DMS153 treated with DMSO at 0.1 percent for 48 hours (cell line): ENCODE measurements at regions not wholly inside any gene's neighbourhood (a gene's known extent, or its start where the extent isn't known, plus 50 kb on each side); places are given as distances from the start of the nearest gene placed in this dataset.
"Not testable (repeated sequence)": the region's sequence is repeated elsewhere in the genome, so short reads cannot be mapped to it uniquely, and the experiment has no call there.

Source experiments
- DNase-seq: peaks from one replicate; lab custom pipeline; 2025; ENCODE audit not compliant: unreplicated experiment; lab: John Stamatoyannopoulos, UW

DNA sequence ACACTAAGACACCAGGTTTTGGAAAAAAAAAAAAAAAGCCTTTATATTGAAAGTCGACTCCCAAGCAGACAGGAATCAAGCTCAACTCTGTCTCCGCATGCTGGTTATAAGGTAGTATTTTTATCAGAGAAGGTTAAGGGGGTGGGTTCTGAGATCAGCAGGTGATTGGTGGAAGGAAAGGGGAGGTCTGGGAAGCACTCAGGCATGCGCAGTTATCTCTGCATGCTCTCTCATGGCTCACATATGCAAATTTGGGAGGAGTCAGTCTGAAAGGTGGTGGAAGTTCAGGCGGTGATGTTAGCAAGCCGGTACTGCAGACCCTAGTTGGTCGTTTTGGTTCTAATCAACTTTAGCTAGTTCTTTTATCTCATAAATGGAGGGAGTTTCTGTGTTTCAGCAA lies 357.6 kb upstream of the C16orf82 start:
- no peak for DNase-seq

DNA sequence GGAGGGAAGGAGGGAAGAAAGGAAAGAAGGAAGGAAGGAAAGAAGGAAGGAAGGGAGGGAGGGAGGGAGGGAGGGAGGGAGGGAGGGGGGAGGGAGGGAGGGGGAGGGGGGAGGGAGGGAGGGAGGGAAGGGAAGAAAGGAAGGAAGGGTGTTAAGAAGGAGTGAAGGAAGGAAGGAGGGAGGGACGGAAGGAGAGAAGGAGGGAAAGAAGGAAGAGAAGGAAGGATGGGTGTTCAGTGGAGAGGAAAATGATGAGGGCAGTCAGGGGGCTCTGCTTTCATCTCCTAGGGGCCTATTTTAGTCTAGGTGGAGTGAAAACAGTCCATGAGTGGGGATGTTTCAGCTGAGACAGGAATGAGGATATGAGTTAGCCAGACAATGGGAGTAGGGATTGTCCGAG lies 357.0 kb upstream of the C16orf82 start:
- DNase-seq: no peak

GRCh38 chr16:26710450-26710849 lies 356.3 kb upstream of the C16orf82 start:
- DNase-seq: no peak

DNA sequence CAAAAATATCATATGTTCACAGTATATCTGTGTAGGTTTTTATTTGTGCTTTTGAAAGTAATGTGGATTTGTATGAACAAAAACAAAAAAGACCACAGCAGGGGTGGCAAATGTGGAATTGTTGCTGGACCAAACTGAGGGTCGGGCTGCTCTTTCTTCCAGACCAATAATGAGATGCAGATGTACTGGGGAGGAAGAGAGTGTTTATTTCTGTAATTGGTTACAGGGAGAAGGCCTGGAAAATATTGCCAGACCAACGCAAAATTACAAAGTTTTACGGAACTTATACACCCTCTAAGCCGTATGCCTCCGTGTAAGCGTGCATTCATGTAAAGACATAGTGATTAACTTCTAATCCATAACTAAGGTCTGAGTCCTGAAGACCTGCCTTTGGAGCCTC lies 353.9 kb upstream of the C16orf82 start:
- DNase-seq: no peak

DNA sequence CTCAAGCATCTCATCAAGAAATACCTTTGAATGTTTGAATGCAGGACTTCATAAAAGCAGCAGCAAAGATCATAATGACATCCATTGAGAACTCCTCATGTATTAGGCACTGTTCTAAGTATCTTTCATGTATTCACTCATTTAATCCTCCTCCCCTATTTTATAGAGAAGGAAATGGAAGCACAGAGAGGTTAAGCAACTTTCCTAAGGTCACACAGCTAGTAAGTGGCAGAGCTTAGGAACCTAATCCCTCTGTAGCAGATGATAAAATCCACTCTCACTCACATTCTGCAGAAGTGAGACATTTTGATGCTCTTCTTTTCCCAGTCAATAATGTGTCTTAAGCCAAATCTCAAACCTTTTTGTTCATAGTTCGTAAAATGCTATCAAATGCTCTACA lies 350.8 kb upstream of the C16orf82 start:
- no peak for DNase-seq

DNA sequence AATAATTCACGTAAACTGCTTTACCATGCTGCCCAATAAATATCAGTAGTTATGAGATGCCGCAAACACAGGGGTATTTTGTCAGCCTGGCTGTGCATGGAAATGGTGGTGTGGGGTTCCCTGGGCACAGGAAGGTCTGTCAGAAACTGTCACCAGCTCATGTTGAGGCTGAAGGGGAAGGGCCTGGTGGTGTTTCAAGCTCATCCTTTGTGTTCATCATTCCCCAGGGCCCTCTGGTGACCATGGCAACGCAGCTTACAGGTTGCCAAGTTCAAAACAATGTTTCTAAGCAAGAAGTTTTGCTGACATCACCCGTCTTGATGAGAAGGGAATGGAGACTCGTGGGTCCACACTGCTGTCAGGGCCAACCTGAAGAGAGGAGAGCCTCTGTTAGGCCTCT lies 348.9 kb upstream of the C16orf82 start:
- no peak for DNase-seq

DNA sequence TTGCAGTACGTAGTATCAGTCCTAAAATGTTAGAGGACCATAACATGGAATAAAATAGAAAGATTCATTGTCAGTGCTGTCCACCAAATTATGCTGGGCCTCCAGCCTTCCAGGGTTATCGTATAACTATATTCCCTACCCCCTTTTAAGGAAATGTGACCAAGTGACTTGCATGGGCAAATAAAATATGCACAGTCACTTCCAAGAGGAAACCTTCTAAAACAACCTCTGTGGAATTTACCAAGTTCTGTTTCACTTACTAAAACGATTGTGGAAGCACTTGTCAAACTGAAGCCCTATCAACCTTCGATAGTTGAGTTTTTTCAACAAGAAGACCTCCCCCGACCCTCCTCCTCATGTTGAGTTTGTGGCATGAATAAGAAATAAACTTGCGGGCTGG lies 345.4 kb upstream of the C16orf82 start:
- DNase-seq: no peak

GRCh38 chr16:26721957-26722356 lies 344.8 kb upstream of the C16orf82 start:
- DNase-seq: not testable (repeated sequence)

GRCh38 chr16:26724189-26724588 lies 342.5 kb upstream of the C16orf82 start:
- no peak for DNase-seq

DNA sequence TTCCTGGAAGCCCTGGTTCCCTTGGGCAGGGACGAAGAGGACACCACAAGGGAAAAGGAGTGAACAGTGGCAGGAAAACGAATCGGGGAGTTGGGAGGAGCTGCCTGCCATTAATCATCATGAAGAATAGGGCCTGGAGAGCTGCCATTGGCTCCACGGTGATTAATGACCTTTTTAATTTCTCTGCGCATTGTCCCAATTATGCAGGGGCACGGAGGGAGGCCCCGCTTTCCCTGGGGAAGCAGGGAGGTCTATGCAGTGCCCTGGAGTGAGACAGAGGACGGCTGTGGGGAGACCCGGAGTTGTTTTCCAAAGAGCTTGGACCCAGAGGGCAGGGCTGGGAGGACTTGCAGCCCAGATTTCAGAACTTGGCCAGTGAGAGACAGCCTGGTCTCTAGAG lies 338.9 kb upstream of the C16orf82 start:
- no peak for DNase-seq

- no peak for DNase-seq
Observed at GRCh38 chr16:26729951-26730541, 336.7 kb upstream of the C16orf82 start.

DNA sequence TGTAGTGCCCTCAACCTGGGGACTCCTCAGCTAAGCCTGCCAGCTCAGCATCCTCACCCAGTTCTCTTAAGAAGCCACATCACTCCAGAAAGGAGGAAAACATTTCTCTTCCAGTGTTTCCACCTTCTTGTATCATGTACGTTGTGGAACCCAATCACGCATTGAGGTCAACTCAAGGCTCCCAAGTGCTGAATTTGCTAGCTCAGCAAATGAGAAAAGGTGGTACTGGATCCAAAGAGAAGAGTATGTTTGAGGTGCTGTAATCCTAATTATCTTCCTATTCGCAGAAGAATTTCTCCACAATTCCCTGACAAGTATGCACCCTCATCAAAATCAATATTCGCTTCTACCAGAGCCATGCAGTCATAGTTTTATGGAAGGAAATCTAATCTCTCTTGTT lies 335.0 kb upstream of the C16orf82 start:
- no peak for DNase-seq

GRCh38 chr16:26733710-26734109 lies 333.0 kb upstream of the C16orf82 start:
- no peak for DNase-seq

DNA sequence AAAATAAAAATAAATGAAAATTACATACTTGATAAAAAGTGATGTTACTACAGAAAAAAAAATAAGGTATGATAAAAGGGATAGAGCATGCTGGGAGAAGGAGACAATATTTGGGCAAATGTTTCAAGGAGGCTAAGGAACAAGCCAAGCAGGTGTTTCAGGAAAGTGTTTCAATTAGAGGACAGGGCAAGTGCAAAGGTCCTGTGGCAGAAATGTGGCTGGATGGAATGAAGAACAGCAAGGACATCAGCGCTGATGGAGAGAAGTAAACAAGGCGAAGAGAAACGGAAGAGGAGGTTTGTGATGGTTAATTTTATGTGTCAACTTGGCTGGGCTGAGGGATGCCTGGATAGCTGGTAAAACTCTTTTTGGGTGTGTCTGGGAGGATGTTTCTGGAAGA lies 331.2 kb upstream of the C16orf82 start:
- DNase-seq: no peak

DNA sequence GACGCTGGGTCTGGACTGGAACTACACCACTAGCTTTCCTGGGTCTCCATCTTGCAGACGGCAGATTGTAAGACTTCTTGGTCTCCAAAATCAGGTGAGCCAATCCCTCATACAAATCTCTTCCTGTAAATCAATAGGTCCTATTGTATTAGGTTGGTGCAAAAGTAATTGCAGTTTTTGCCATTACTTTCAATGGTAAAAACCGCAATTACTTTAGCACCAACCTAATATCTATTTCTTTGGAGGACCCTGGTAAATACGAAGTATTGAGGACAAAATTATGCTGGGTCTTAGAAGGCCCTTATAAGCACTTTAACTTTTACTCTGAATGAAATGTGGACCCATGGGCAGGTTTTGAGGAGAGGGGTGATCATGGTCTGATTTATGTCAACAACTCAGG lies 330.6 kb upstream of the C16orf82 start:
- DNase-seq: no peak

GRCh38 chr16:26740771-26741170 lies 326.0 kb upstream of the C16orf82 start:
- no peak for DNase-seq

GRCh38 chr16:26742040-26742439 lies 324.7 kb upstream of the C16orf82 start:
- DNase-seq: no peak

GRCh38 chr16:26744430-26744829 lies 322.3 kb upstream of the C16orf82 start:
- DNase-seq: no peak

GRCh38 chr16:26747760-26748159 lies 319.0 kb upstream of the C16orf82 start:
- no peak for DNase-seq

GRCh38 chr16:26749072-26749471 lies 317.7 kb upstream of the C16orf82 start:
- no peak for DNase-seq

DNA sequence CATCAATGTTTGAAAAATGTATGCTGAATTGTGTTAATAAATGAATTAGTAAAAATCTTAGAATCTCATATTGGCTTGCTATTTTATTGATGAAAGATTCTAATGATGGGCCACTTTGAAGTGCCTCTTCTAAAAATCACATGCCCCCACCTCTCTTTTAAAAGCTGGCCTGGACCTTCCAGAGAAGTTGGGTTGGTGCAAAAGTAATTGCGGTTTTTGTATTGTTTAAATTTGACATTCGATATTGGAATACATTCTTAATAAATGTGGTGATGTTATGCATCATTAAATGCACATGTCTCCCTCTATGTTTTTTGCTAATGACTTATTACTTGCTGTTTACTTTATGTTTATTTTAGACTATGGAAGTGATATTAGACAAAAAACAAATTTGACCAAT lies 314.6 kb upstream of the C16orf82 start:
- DNase-seq: no peak

DNA sequence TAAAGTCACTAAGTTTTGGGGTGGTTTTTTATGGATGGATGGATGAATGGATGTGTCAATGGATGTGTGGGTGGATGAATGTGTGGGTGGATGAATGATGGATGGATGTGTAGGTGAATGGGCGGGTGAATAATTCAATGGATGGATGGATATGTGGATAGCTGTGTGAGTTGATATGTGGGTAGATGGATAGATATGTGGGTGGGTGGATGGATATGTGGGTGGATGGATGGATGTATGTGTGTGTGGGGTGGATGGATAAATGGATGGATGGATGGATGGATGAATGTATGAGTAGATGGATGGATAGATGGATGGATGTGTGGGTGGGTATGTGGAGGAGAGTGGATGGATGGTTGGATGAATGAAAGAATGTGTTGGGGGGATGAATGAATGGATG lies 310.1 kb upstream of the C16orf82 start:
- no peak for DNase-seq

DNA sequence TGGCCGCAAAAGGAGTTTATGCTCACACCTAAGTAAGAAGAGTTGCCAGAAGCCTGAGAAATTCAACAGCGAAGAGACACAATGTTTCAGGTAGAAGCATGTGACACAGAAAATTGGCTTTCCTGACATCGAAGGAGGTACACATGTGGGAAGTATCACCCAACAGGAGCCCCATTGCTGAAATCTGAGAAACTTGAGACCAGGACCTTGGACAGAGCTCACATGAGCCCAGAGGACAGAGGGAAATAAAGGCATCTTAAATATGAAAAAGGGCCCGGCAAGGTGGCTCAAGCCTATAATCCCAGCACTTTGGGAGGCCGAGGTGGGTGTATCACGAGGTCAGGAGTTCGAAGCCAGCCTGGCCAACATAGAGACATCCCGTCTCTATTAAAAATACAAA lies 304.1 kb upstream of the C16orf82 start:
- DNase-seq: no peak

DNA sequence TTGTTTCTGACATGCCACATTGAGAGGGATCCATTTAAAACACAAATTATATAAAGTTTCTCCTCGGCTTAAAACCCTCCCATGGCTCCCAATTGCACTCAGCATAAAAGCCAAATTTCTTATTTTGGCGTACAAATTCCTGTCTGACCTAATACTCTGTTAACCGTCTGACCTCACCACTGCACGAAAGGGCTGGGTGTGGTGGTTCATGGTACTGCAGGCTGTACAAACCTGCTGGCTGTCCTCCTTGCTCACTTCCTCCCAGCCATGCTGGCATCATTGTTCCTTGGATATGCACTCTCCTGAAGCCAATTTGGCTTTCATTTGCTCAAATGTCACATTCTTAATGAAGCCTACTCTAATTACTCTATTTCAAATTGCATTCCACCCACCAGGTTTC lies 301.6 kb upstream of the C16orf82 start:
- DNase-seq: no peak
